SK-N-DZ (cell line): ENCODE measurements at regions not wholly inside any gene's neighbourhood (a gene's known extent, or its start where the extent isn't known, plus 50 kb on each side); places are given as distances from the start of the nearest gene placed in this dataset.

Experiments used
- DNase-seq: peaks from one replicate; pipeline ENCODE4 v3.0.0-alpha.2; 2015; ENCODE audit warnings: low spot score

- peak; percentile 75 for DNase-seq
Observed at GRCh38 chr5:66306105-66306843, 162.2 kb downstream of the SREK1 start.

GRCh38 chr5:66306844-66307315 is 162.8 kb downstream of the SREK1 start:
- DNase-seq: no peak

- DNase-seq: peak; percentile 78
Observed at GRCh38 chr5:66307647-66308241, 163.6 kb downstream of the SREK1 start.

GRCh38 chr5:66312266-66312665 is 168.2 kb downstream of the SREK1 start:
- no peak for DNase-seq

- no peak for DNase-seq
Observed at GRCh38 chr5:66315784-66316183, 171.7 kb downstream of the SREK1 start.

GRCh38 chr5:66322786-66323528 is 178.9 kb downstream of the SREK1 start:
- DNase-seq: peak; percentile 45

- DNase-seq: no peak
Observed at GRCh38 chr5:66323529-66323895, 179.4 kb downstream of the SREK1 start.

- DNase-seq: no peak
Observed at GRCh38 chr5:66324357-66324756, 180.3 kb downstream of the SREK1 start.

GRCh38 chr5:66326276-66326675 is 182.2 kb downstream of the SREK1 start:
- no peak for DNase-seq

GRCh38 chr5:66327008-66327407 is 182.9 kb downstream of the SREK1 start:
- DNase-seq: no peak

- DNase-seq: no peak
Observed at GRCh38 chr5:66329078-66329477, 185.0 kb downstream of the SREK1 start.

GRCh38 chr5:66333192-66333591 is 189.1 kb downstream of the SREK1 start:
- no peak for DNase-seq

- DNase-seq: no peak
Observed at GRCh38 chr5:66337626-66338226, 193.6 kb downstream of the SREK1 start.

- no peak for DNase-seq
Observed at GRCh38 chr5:66338828-66339227, 194.7 kb downstream of the SREK1 start.

GRCh38 chr5:66339896-66340295 is 195.8 kb downstream of the SREK1 start:
- no peak for DNase-seq

GRCh38 chr5:66340786-66341185 is 196.7 kb downstream of the SREK1 start:
- DNase-seq: no peak

GRCh38 chr5:66342341-66342880 is 198.3 kb downstream of the SREK1 start:
- no peak for DNase-seq

- no peak for DNase-seq
Observed at GRCh38 chr5:66343370-66344071, 199.4 kb downstream of the SREK1 start.

- DNase-seq: peak; percentile 13
Observed at GRCh38 chr5:66344544-66344943, 200.4 kb downstream of the SREK1 start.

GRCh38 chr5:66345281-66345680 is 201.2 kb downstream of the SREK1 start:
- no peak for DNase-seq

GRCh38 chr5:66346869-66347268 is 202.8 kb downstream of the SREK1 start:
- DNase-seq: peak; percentile 25
